Loucy (cell line): ENCODE measurements at regions not wholly inside any gene's neighbourhood (a gene's known extent, or its start where the extent isn't known, plus 50 kb on each side); places are given as distances from the start of the nearest gene placed in this dataset.

Experiments used
- EZH2phosphoT487 ChIP-seq: fragments of 200-600 bp; IDR thresholded peaks from 2 replicates; pipeline ENCODE4 v1.6.1; 2018; ENCODE audit warnings: antibody characterized with exemption, mild to moderate bottlenecking, moderate library complexity, borderline replicate concordance
- TF ChIP-seq, protein P1 (sequence below): fragments of 200-600 bp; sonication (generic); conservative IDR thresholded peaks from 2 replicates; pipeline ENCODE4 v1.5.1; 2014; ENCODE audit warnings: mild to moderate bottlenecking, antibody characterized with exemption, low read length

DNA sequence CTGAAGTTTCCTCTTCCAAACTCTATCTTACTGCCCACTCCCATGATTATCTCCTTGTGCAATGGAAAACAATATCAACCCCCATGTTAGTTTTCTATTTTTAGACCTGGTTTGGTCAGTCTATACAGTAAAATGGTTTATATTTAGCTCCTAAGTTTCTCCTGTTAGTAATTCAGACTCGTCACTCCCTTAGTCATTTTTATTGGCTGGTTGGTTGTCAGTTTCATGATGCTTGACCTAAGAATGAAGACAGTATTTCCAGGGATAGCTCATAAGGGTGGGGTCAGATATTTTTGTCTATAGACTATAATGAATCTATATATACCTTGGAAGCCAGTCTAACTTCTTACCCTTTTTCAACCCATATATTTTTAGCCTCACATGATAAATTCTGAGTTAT lies 61.4 kb upstream of the NEUROD1 start:
- TF ChIP-seq, protein P1, sequence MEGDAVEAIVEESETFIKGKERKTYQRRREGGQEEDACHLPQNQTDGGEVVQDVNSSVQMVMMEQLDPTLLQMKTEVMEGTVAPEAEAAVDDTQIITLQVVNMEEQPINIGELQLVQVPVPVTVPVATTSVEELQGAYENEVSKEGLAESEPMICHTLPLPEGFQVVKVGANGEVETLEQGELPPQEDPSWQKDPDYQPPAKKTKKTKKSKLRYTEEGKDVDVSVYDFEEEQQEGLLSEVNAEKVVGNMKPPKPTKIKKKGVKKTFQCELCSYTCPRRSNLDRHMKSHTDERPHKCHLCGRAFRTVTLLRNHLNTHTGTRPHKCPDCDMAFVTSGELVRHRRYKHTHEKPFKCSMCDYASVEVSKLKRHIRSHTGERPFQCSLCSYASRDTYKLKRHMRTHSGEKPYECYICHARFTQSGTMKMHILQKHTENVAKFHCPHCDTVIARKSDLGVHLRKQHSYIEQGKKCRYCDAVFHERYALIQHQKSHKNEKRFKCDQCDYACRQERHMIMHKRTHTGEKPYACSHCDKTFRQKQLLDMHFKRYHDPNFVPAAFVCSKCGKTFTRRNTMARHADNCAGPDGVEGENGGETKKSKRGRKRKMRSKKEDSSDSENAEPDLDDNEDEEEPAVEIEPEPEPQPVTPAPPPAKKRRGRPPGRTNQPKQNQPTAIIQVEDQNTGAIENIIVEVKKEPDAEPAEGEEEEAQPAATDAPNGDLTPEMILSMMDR = no peak
- TF ChIP-seq EZH2phosphoT487 = no peak
